ENCODE measurements at regions not wholly inside any gene's neighbourhood (a gene's known extent, or its start where the extent isn't known, plus 50 kb on each side); places are given as distances from the start of the nearest gene placed in this dataset.

DNA sequence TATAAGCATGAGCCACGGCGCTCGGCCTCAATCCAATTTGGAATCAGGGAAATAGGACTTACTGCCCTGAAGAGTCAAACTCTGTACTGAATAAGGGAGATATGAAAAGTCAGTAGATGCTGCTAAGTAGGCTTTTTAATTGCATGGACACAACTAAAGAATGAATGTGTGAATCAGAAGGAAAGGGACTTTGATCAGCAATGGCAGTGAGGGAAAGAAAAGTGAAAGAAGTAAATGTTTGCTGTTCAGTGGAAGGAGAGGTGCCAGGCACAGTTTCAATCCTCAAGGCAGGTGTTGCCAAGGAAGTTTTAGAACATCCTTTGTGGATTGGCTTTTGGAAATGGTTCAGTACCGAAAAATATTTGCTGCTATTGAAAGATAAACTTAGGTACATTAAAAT lies 62.2 kb upstream of the GCM1 start:
- TF ChIP-seq, protein P1, sequence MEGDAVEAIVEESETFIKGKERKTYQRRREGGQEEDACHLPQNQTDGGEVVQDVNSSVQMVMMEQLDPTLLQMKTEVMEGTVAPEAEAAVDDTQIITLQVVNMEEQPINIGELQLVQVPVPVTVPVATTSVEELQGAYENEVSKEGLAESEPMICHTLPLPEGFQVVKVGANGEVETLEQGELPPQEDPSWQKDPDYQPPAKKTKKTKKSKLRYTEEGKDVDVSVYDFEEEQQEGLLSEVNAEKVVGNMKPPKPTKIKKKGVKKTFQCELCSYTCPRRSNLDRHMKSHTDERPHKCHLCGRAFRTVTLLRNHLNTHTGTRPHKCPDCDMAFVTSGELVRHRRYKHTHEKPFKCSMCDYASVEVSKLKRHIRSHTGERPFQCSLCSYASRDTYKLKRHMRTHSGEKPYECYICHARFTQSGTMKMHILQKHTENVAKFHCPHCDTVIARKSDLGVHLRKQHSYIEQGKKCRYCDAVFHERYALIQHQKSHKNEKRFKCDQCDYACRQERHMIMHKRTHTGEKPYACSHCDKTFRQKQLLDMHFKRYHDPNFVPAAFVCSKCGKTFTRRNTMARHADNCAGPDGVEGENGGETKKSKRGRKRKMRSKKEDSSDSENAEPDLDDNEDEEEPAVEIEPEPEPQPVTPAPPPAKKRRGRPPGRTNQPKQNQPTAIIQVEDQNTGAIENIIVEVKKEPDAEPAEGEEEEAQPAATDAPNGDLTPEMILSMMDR (IDR thresholded peaks at IDR 0.05), result no peak
- TF ChIP-seq POLR2A (IDR thresholded peaks at IDR 0.05), result no peak
